ENCODE measurements at regions not wholly inside any gene's neighbourhood (a gene's known extent, or its start where the extent isn't known, plus 50 kb on each side); places are given as distances from the start of the nearest gene placed in this dataset.
"Not testable (repeated sequence)": the region's sequence is repeated elsewhere in the genome, so short reads cannot be mapped to it uniquely, and the experiment has no call there.

DNA sequence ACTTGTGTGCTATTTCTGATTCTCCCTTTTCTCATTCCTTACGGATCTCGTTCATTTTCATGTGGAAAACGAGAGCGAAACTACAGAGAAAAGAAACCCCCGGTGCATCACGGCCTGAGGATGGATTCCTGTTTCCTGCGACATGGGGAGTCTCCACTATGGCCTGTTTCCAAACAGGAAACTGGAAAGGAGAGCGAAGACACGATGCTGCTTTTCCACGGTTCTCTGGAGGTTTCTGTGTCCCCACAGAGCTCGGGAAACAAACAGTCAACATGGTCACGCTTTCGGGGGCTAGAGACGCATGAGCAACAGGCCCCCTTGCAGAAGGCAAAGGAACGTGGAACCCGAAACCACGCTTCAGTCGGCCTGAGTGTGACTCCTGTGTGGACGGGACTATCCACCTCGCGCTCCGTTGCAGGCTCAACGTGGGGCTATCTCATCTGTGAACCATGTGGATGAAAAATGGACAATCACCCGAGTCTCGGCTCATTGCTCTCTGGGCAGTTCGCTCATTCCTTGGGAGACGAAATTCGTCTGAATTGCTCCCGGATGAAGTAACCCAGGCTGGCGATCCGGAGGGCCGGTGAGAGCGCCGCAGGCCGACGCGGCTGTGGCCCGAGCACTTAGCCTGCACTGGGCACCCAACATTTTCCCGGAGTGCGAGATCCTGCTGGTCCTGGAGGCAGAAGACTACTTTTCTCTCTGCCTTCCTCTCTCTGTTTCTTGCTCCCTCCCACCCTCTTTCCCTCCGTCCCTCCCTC is 3923.2 kb upstream of the OR11H1 start:
- not testable (repeated sequence) for DNase-seq (ENCODE audit: low spot score); ATAC-seq (ENCODE audit: low FRiP score)

DNA sequence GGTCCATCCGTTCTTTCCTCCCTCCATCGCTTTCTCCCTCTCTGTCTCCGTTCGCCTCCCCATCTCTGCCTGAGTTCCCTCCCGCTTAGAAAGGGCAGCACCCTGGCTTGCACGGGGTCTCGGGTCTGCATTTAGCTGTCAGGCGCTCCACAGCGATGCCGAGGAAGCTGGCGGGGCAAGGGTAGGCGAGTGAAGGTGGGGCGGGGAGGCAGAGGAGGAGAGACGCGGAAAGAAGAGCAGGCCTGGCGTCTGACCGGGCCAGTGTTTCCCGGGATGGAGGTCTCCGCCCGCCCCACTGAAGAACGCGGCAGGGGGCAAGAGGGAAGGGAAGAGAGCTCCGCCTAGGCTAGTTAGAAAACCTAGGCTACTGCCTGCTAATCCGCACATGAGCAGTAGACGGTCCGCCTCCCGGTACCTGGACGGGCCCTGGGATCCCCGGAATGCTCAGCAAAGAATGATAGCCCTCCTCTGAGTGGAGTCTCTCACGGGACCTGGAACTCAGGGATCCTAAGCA is 3922.5 kb upstream of the OR11H1 start:
- DNase-seq (ENCODE audit: low spot score): no peak
- TF ChIP-seq, protein P1, sequence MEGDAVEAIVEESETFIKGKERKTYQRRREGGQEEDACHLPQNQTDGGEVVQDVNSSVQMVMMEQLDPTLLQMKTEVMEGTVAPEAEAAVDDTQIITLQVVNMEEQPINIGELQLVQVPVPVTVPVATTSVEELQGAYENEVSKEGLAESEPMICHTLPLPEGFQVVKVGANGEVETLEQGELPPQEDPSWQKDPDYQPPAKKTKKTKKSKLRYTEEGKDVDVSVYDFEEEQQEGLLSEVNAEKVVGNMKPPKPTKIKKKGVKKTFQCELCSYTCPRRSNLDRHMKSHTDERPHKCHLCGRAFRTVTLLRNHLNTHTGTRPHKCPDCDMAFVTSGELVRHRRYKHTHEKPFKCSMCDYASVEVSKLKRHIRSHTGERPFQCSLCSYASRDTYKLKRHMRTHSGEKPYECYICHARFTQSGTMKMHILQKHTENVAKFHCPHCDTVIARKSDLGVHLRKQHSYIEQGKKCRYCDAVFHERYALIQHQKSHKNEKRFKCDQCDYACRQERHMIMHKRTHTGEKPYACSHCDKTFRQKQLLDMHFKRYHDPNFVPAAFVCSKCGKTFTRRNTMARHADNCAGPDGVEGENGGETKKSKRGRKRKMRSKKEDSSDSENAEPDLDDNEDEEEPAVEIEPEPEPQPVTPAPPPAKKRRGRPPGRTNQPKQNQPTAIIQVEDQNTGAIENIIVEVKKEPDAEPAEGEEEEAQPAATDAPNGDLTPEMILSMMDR (IDR thresholded peaks at IDR 0.05): no peak
- no peak for ATAC-seq (ENCODE audit: low FRiP score)

DNA sequence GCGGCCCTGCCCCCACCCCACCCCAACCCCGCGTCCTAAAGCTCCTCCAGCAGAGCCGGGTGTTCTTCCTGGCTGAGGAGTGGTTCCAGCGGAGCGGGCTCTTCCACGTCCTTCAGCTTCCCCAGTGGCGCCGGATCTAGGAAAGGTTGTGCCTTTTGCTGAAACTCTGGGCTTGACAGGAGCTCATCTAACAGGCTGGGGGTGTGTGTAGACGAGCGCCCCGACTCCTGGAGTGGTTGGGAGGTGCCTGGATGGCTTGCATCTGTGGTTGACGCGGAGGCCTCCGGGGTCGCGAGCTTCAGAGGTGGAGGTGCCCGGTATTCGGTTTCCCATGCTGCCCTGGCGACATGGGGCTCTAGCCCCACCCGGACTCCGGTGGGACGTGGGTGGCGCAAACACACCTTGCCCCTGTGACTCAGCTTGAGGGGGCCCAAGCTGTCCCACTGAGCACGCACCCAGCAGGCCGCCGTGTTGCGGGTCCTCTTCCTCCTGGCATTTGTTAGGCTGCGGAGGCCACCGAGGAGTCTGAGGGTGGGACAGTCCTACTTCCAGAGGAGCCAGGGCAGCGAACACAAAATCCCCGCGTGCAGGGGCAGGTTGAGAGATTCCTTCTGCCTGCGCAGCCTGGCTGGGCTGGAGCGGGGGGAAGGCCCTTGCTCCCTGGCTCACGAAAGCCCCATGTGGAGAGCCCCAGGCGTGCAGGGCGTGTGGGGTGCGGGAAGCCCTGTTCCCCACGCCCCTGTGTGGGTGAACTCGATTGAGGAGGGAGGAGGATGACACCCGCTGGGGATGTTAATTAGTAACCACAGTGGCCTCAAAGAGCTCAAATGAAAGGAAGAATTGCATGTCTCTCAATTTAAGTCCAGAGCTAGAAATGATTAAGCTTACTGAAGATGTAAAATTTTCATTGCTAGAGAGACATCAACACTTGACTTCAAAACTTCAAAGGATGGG is 3921.7 kb upstream of the OR11H1 start:
- DNase-seq (ENCODE audit: low spot score): not testable (repeated sequence)

DNA sequence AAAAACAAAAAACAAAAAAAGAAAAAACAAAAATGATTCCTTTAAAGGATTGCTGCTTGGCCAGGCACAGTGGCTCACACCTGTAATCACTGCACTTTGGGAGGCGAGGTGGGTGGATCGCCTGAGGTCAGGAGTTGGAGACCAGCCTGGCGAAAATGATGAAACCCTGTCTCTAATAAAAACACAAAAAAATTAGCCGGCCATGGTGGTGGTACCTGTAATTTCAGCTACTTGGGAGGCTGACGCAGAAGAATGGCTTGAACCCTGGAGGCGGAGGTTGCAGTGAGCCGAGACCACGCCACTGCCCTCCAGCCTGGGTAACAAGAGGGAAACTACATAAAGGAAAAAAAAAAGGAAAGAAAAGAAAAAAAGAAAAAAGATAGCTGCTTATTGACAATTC is 3920.8 kb upstream of the OR11H1 start:
- not testable (repeated sequence) for ATAC-seq (ENCODE audit: low FRiP score); DNase-seq (ENCODE audit: low spot score)

More for the DNA sequence above, 3921.7 kb upstream of the OR11H1 start:
- not testable (repeated sequence) for ATAC-seq (ENCODE audit: low FRiP score)

DNA sequence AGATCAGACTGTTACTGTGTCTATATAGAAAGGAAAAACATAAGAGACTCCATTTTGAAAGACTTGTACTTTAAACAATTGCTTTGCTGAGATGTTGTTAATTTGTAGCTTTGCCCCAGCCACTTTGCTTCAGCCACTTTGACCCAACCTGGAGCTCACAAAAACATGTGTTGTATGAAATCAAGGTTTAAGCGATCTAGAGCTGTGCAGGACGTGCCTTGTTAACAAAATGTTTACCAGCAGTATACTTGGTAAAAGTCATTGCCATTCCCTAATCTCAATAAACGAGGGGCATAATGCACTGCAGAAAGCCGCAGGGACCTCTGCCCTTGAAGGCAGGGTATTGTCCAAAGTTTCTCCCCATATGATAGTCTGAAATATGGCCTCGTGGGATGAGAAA is 3919.5 kb upstream of the OR11H1 start:
- not testable (repeated sequence) for ATAC-seq (ENCODE audit: low FRiP score); DNase-seq (ENCODE audit: low spot score)

DNA sequence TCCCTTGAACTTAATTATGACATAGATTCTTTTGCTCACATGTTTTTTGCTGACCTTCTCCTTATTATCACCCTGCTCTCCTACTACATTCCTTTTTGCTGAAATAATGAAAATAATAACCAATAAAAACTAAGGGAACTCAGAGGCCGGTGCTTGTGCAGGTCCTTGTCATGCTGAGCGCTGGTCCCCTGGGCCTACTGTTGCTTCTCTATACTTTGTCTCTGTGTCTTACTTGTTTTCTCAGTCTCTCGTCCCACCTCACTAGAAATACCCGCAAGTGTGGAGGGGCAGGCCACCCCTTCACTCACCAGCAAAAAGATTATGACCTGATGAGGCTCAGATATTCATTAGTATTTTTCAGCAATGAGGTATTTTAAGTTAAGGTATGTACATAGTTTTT is 3918.8 kb upstream of the OR11H1 start:
- ATAC-seq (ENCODE audit: low FRiP score); DNase-seq (ENCODE audit: low spot score): not testable (repeated sequence)

DNA sequence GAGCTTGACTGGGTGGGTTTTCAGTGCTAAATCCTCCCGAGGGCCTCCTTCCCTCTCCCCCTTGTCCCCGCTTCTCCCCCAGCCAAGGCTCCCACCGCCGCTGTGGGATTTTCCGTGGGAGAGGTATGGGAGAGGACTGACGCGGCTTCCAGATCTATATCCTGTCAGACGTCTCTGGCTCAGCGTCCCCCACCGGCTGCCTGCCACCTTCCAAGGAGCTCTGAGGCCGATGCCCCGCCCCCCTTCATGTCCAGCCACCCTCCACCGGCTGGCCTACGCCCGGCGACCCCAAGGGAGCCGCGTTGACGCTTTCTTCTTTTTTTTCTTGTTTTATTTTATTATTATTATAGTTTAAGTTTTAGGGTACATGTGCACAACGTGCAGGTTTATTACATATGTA is 3916.7 kb upstream of the OR11H1 start:
- not testable (repeated sequence) for ATAC-seq (ENCODE audit: low FRiP score); DNase-seq (ENCODE audit: low spot score)

DNA sequence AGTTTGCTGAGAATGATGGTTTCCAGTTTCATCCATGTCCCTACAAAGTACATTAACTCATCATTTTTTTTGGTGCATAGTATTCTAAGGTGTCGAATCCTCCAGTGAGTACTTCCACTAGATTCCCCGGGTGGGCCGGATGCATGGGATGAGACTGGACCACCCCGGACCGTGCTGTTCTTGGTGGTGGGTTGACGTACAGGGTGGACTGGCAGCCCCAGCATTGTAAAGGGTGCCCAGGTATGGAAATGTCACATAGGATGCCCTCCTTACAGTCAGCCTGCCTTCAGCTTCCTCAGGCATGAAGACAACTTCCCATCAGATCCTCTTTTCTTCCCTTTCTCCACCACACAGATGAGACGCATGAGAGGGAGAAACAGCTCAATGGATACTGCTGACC is 3916.1 kb upstream of the OR11H1 start:
- not testable (repeated sequence) for ATAC-seq (ENCODE audit: low FRiP score); DNase-seq (ENCODE audit: low spot score)

DNA sequence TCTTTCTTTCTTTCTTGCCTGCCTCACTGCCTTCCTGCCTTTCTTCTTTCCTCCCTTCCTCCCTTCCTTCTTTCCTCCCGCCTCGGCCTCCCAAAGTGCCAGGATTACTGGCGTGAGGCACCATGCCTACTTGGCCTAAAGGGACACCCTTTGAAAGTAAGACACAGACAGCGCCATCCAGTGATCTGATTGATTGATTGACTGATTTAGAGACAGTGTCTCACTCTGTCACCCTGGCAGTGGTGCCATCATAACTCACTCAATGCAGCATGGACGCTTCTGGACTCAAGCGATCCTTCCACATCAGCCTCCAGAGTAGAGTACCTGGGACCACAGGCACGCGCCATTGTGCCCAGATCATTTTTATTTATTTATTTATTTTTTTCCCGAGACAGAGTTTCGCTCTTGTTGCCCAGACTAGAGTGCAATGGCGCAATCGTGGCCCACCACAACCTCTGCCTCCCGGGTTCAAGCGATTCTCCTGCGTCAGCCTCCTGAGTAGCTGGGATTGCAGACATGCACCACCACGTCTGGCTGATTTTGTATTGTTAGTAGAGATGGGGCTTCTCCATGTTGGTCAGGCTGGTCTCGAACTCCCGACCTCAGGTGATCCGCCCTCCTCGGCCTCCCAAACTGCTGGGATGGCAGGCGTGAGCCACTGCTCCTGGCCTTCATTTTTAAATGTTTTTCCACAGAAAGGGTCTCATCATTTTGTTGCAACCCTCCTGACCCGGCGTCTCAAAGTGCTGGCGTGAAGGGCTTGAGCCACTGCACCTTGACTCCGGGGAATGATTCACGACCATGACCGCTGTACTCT is 3914.7 kb upstream of the OR11H1 start:
- not testable (repeated sequence) for DNase-seq (ENCODE audit: low spot score); ATAC-seq (ENCODE audit: low FRiP score)

DNA sequence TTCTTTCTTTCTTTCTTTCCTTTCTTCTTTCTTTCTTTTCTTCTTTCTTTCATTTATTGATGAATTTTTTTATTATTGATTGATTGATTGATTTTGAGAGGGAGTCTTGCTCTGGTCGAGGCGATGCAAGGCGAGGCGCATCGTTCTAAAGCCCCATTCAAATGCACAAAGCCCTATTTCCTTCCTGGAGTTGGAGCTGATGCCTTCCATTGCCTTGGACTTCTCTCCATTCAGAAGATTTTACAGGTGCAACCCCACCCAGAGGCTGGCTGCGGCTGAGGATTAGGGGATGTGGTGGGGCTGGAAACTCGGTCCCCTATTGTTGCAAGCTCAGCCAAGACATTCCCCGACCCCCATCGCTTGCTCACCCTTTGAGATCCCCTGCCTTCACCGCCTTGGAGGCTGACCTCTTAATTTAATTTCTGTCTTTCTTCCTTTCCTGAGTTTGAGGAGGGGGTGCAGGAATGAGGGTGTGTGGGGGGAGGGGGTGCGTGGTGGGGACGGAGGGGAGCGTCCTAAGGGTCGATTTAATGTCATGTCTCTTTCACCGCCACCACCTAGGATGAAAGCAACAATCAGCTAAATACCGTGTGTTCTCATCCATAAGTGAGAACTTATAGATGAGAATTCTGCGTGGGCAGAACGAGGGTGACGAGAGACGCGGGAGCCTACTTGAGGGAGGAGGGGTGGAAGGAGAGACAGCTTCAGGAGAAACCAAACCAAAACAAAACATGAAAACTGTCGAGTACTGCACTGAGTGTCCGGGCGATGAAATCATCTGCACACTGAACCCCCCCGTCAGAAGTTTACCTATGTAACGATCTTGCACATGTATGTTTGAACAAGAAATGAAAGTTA is 3913.9 kb upstream of the OR11H1 start:
- ATAC-seq (ENCODE audit: low FRiP score) (no peak), DNase-seq (ENCODE audit: low spot score) (no peak)
- TF ChIP-seq, protein P1 (IDR thresholded peaks at IDR 0.05): no peak

DNA sequence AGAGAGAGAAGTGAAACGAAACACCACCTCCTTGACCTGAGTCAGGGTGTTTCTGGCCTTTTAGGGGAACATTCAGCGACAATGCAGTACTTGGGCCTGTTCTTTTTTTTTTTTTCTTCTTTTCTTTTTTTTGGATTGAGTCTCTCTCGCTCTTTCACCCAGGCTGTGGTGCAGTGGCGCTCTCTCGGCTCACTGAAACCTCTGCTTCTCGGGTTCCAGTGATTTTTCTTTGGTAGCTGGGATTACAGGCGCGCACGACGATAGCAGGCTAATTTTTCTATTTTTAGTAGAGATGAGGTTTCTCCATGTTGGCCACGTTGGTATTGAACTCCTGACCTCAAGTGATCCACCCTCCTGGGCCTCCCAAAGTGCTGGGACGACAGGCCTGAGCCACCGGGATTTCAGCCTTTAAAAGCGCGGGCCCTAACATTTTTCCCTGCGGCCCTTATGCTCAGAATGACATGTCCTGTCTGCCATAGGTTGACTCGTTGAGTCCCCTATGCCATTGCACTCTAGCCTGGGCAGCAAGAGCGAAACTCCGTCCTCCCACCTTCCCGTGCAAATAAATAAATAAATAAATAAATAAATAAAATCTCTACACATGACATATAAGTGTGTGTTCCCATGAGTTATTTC is 3913.1 kb upstream of the OR11H1 start:
- DNase-seq (ENCODE audit: low spot score); ATAC-seq (ENCODE audit: low FRiP score): not testable (repeated sequence)
